Rectal smooth muscle tissue (tissue), 1 donor: ENCODE measurements at regions not wholly inside any gene's neighbourhood (a gene's known extent, or its start where the extent isn't known, plus 50 kb on each side); places are given as distances from the start of the nearest gene placed in this dataset.

Experiments used
- H3K27ac ChIP-seq: one replicate; pipeline ENCODE4 v1.7.0; 2013; ENCODE audit warnings: low read depth, low read length, inconsistent platforms
- H3K27me3 ChIP-seq: one replicate; pipeline ENCODE4 v1.7.0; 2013; ENCODE audit warnings: low read length; ENCODE audit not compliant: control insufficient read depth, insufficient read depth
- H3K36me3 ChIP-seq: one replicate; pipeline ENCODE4 v1.7.0; 2013; ENCODE audit warnings: low read length; ENCODE audit not compliant: control insufficient read depth, insufficient read depth
- H3K4me1 ChIP-seq: one replicate; pipeline ENCODE4 v1.7.0; 2013; ENCODE audit warnings: low read length; ENCODE audit not compliant: control insufficient read depth, insufficient read depth
- H3K4me3 ChIP-seq: one replicate; pipeline ENCODE4 v1.7.0; 2013; ENCODE audit warnings: low read length
- H3K9ac ChIP-seq: one replicate; pipeline ENCODE4 v1.7.0; 2013; ENCODE audit warnings: low read length

DNA sequence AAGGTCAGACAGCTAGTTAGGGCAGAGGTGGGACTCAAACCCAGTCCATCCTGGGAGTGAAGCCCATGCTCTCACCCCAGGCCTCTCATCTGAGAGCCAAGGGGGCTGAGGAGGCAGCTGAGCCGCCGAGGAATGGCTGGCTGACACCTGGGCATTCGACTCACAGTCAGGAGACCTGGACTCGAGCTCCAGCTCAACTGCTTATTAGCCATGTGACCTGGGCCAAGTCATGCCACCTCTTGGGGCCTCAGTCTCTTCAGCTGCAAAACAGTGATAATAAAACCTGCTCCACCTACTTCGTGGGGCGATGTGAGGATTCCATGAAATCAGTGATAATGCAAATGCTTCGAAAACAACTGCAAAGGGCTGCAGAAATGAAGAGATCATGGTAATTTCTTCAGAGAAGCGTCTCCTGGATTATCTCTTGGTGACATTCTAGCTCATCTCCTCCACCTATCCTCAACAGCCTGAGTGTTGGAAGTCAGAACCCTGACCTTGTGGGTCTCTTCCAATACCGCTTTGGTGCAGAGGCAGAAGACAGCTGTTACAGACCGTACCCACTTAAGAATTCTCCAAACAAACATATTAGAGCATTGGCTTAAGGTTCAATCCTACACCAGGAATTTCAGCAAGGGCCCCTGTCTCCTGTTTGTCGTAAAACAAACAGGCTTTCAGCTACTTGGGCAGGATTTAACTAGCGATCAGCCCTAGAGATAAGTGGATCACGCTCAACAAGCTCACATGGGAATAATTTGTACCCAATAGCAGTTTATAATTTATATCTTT is 60.0 kb upstream of the PIM1 start:
- no peak overlapping the region for H3K4me3 ChIP-seq
- no peak overlapping the region for H3K9ac ChIP-seq
- no peaks in the 10 kb centered on the region for H3K36me3 ChIP-seq
- H3K4me1 ChIP-seq = no peaks in the 10 kb centered on the region
- H3K27me3 ChIP-seq = no peaks in the 10 kb centered on the region
- no peak overlapping the region for H3K27ac ChIP-seq

GRCh38 chr6:37110500-37111461 is 59.2 kb upstream of the PIM1 start:
- Histone ChIP-seq H3K27me3 (no peaks in the 10 kb centered on the region), H3K9ac (no peak overlapping the region), H3K27ac (no peak overlapping the region), H3K4me1 (no peaks in the 10 kb centered on the region), H3K4me3 (no peak overlapping the region), H3K36me3 (no peaks in the 10 kb centered on the region)

DNA sequence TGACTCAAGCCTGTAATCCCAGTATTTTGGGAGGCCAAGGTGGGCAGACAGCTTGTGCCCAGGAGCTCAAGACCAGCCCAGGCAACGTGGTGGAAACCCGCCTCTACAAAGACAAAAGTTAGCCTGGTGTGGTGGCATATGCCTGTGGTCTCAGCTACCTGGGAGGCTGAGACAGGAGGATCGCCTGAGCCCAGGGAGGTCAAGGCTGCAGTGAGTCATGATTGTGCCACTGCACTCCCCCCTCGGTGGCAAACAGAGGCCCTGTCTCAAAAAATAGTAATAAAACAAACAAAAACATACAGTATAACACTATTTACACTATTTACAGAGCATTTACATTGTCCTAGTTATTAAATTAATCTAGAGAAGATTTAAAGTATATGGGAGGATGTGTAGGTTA is 56.0 kb upstream of the PIM1 start:
- no peaks in the 10 kb centered on the region for H3K4me1 ChIP-seq
- H3K27ac ChIP-seq = no peak overlapping the region
- no peak overlapping the region for H3K9ac ChIP-seq
- no peaks in the 10 kb centered on the region for H3K27me3 ChIP-seq
- H3K36me3 ChIP-seq = no peaks in the 10 kb centered on the region
- H3K4me3 ChIP-seq = no peak overlapping the region

GRCh38 chr6:37114612-37115011 is 55.3 kb upstream of the PIM1 start:
- Histone ChIP-seq H3K27me3 (no peaks in the 10 kb centered on the region), H3K36me3 (no peaks in the 10 kb centered on the region), H3K4me3 (no peak overlapping the region), H3K9ac (no peak overlapping the region), H3K27ac (no peak overlapping the region), H3K4me1 (no peaks in the 10 kb centered on the region)

DNA sequence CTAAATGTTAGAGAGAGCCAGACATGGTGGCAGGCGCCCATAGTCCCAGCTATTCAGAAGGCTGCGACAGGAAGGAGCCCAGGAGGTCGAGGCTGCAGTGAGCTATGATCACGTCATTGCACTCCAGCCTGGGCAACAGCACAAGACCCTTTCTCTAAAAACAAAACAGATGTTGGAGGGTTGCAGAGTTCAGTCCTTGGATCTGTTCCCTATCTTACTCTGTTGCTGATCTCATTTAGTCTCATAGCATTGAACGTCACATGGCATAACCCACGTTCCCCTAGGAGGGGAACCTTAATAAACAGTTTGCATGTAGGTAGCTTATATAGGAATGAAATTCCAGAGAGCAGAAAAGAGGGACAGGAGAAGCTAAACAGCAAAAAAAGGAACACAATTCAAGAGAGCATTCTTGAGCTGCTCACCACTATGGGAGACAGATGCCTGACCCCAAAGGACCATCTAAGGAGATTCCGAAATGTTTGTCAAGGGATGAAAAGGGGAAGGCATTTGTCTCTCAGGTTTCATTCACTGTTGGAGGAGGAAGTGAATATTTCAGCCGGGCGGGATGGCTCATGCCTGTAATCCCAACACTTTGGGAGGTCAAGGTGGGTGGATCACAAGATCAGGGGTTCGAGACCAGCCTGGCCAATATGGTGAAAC is 54.6 kb upstream of the PIM1 start:
- no peak overlapping the region for H3K27ac ChIP-seq
- no peak overlapping the region for H3K9ac ChIP-seq
- no peaks in the 10 kb centered on the region for H3K27me3 ChIP-seq
- H3K36me3 ChIP-seq = no peaks in the 10 kb centered on the region
- no peak overlapping the region for H3K4me3 ChIP-seq
- no peaks in the 10 kb centered on the region for H3K4me1 ChIP-seq

GRCh38 chr6:37116326-37116725 is 53.6 kb upstream of the PIM1 start:
- Histone ChIP-seq H3K4me1 (no peaks in the 10 kb centered on the region), H3K27ac (no peak overlapping the region), H3K27me3 (no peaks in the 10 kb centered on the region), H3K9ac (no peak overlapping the region), H3K4me3 (no peak overlapping the region), H3K36me3 (no peaks in the 10 kb centered on the region)

GRCh38 chr6:37119387-37119886 is 50.5 kb upstream of the PIM1 start:
- Histone ChIP-seq H3K36me3 (no peaks in the 10 kb centered on the region), H3K27ac (no peak overlapping the region), H3K4me1 (no peaks in the 10 kb centered on the region), H3K4me3 (no peak overlapping the region), H3K9ac (no peak overlapping the region), H3K27me3 (no peaks in the 10 kb centered on the region)
